Lung (tissue), 11 donors: ENCODE measurements at regions not wholly inside any gene's neighbourhood (a gene's known extent, or its start where the extent isn't known, plus 50 kb on each side); places are given as distances from the start of the nearest gene placed in this dataset.

Source experiments
- ATAC-seq: fragments of 200-7000 bp; cut with Tn5 transposase; one replicate; pipeline ENCODE4 v1.9.1; 2020; ENCODE audit warnings: moderate number of reproducible peaks; ENCODE audit not compliant: insufficient read depth, low FRiP score
- DNase-seq, 3 donors: peaks; one replicate each; pipeline ENCODE4 v3.0.0-alpha.2; 2013 to 2017
- H3K27ac ChIP-seq, 2 donors: one replicate each; pipeline ENCODE4 v1.5.1; 2013; ENCODE audit warnings: mild to moderate bottlenecking in 2 of 2, moderate library complexity in 2 of 2, control low read depth in 1 of 2, inconsistent platforms in 1 of 2, low read depth in 1 of 2, low read length in 1 of 2
- H3K27me3 ChIP-seq, 3 donors: one replicate each; pipeline ENCODE4 v1.5.1; 2013; ENCODE audit warnings: low read length in 2 of 3; ENCODE audit not compliant: control insufficient read depth in 3 of 3, insufficient read depth in 3 of 3
- H3K36me3 ChIP-seq, 4 donors: one replicate each; pipeline ENCODE4 v1.5.1; 2013; ENCODE audit warnings: low read length in 4 of 4, mild to moderate bottlenecking in 1 of 4, moderate library complexity in 1 of 4; ENCODE audit not compliant: control insufficient read depth in 4 of 4, insufficient read depth in 4 of 4
- H3K4me1 ChIP-seq, 5 donors: one replicate each; pipeline ENCODE4 v1.5.1; 2013; ENCODE audit warnings: low read length in 5 of 5, mild to moderate bottlenecking in 2 of 5, moderate library complexity in 1 of 5; ENCODE audit not compliant: control insufficient read depth in 5 of 5, insufficient read depth in 5 of 5
- H3K4me3 ChIP-seq: one replicate; pipeline ENCODE4 v1.5.1; 2013; ENCODE audit warnings: mild to moderate bottlenecking, control low read depth, moderate library complexity
- H3K9ac ChIP-seq, 2 donors: one replicate each; pipeline ENCODE4 v1.5.1; 2013; ENCODE audit warnings: low read length in 2 of 2, control low read depth in 1 of 2; ENCODE audit not compliant: insufficient read depth in 1 of 2
- H3K9me3 ChIP-seq, 4 donors: one replicate each; pipeline ENCODE4 v1.5.1; 2013; ENCODE audit warnings: low read length in 3 of 4, mild to moderate bottlenecking in 1 of 4, moderate library complexity in 1 of 4; ENCODE audit not compliant: control insufficient read depth in 4 of 4, insufficient read depth in 3 of 4
- CTCF ChIP-seq: IDR thresholded peaks from 2 replicates; pipeline ENCODE4 v1.5.1; 2012; ENCODE audit warnings: mild to moderate bottlenecking; ENCODE audit errors: control extremely low read depth, extremely low read depth
- WGBS, 2 donors: extraction: QIAGEN DNeasy Blood & Tissue Kit; methylation state at CpG; one replicate each; pipeline ENCODE4 v1.1.7; 2013; 5-methylcytosine and 5-hydroxymethylcytosine counted together
- donor health status: control.
- donor health status: control.
- donor health status: Bipolar disorder and iron deficiency.
- donor health status: healthy.
- donor health status: DM: yes; HTN: yes; CAD: no.

GRCh38 chr13:34869696-34870095, 72.4 kb upstream of the NBEA start:
- no peaks in the 10 kb centered on the region for H3K4me1 ChIP-seq
- ATAC-seq (no peak), DNase-seq (no peak)
- WGBS, 2 donors, result 48 to 54% methylated on average over 2 of the region's 2 CpGs
- H3K27ac ChIP-seq, result no peak overlapping the region
- no peak for TF ChIP-seq CTCF
- no peak overlapping the region for H3K4me3 ChIP-seq
- no peaks in the 10 kb centered on the region for H3K27me3 ChIP-seq
- no peaks in the 10 kb centered on the region for H3K9me3 ChIP-seq
- H3K36me3 ChIP-seq, result no peaks in the 10 kb centered on the region
- H3K9ac ChIP-seq, result no peak overlapping the region

GRCh38 chr13:34878329-34878728, 63.7 kb upstream of the NBEA start:
- DNase-seq (no peak), ATAC-seq (no peak)
- H3K9me3 ChIP-seq, result no peaks in the 10 kb centered on the region
- H3K4me1 ChIP-seq, result peaks cover 0 to under 1% (median 0%) of the 10 kb centered on the region in 5 donors
- no peak for TF ChIP-seq CTCF
- no peaks in the 10 kb centered on the region for H3K27me3 ChIP-seq
- H3K9ac ChIP-seq, result no peak overlapping the region
- H3K27ac ChIP-seq, result no peak overlapping the region
- no peak overlapping the region for H3K4me3 ChIP-seq
- no peaks in the 10 kb centered on the region for H3K36me3 ChIP-seq

DNA sequence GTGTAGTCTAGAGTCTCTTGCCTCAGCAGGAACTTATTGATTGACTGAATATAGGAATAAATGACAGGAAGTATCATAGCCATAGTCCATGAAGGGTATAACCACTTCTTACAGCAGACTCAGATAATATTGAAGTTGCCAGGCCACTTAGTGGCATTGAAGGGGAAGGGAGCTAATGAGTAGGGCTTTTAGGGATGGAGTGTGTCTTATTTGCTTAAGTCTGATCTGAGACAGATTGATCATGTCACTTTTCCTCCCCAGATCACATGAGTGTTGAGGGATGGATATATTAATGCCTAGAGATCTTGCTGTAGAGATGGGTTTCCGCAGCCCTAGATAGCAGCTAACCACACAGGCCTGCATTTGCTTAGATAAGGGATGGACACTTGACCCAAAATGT, 62.2 kb upstream of the NBEA start:
- no peak for ATAC-seq
- no peaks in the 10 kb centered on the region for H3K36me3 ChIP-seq
- no peaks in the 10 kb centered on the region for H3K27me3 ChIP-seq
- no peak overlapping the region for H3K9ac ChIP-seq
- 84 to 91% methylated on average over 1 of the region's 1 CpG for WGBS, 2 donors
- H3K9me3 ChIP-seq, result no peaks in the 10 kb centered on the region
- TF ChIP-seq CTCF, result no peak
- H3K4me3 ChIP-seq, result no peak overlapping the region
- no peak overlapping the region for H3K27ac ChIP-seq
- peaks cover 0 to 5% (median 0%) of the 10 kb centered on the region in 5 donors for H3K4me1 ChIP-seq
- DNase-seq, result no peak

DNA sequence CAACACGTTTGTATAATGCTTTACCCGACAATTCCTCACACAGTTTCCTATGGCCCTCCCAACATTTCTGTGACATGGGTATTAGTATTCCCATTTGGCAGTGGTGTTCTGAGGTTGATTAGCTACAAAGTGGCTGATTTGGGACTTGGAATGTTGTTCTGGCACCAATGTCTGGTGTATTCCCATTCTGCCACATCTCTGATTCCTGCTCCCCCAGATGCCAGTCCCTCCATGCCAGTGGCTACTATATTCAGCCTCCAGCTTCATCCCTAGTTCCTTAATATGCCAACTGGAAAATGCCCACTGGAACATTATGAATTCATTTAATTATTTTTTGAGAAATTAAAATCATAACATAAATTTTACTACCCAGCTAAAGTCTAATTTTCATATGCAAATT, 60.6 kb upstream of the NBEA start:
- Histone ChIP-seq H3K9ac (no peak overlapping the region), H3K4me1 (peaks cover 0 to 5% (median 0%) of the 10 kb centered on the region in 5 donors)
- WGBS, 2 donors, result 89 to 96% methylated on average over 2 of the region's 2 CpGs

More for the DNA sequence above, 60.6 kb upstream of the NBEA start:
- no peak overlapping the region for H3K4me3 ChIP-seq
- H3K27ac ChIP-seq, result no peak overlapping the region
- H3K9me3 ChIP-seq, result no peaks in the 10 kb centered on the region
- ATAC-seq (no peak), DNase-seq (no peak)
- no peaks in the 10 kb centered on the region for H3K27me3 ChIP-seq
- H3K36me3 ChIP-seq, result no peaks in the 10 kb centered on the region
- no peak for TF ChIP-seq CTCF
